Endothelial cell of umbilical vein (primary cell): ENCODE measurements at regions not wholly inside any gene's neighbourhood (a gene's known extent, or its start where the extent isn't known, plus 50 kb on each side); places are given as distances from the start of the nearest gene placed in this dataset.
A peak's percentile ranks its signal among the peaks of the same experiment; 100 is the strongest.

Source experiments
- BruUV-seq: library from RNA; stranded (reverse); fragments of 400-500 nt; replicated peaks from 2 replicates; lab custom pipeline; 2021; lab: Mats Ljungman, UMichigan
- CTCF ChIA-PET: fragments of 300-600, 350-600 bp; sonication (Branson Sonifier 250); formaldehyde crosslinking; loops from one replicate; lab custom pipeline; 2021; ENCODE audit warnings: antibody characterized with exemption, inconsistent platforms; lab: Charles Lee
- POLR2A ChIA-PET: fragments of 300-600, 350-600 bp; sonication (Branson Sonifier 250); formaldehyde crosslinking; loops from one replicate; lab custom pipeline; 2021; ENCODE audit warnings: antibody characterized with exemption, inconsistent platforms; lab: Charles Lee
- DNase-seq: peaks from one replicate; pipeline ENCODE4 v3.0.0-alpha.2; 2011; ENCODE audit warnings: low read depth, low spot score
- FAIRE-seq: peaks from 2 replicates; lab custom pipeline; 2011; peaks lifted over from hg19 to GRCh38; lab: Jason Lieb, UNC
- H2AFZ ChIP-seq: 2 replicates; pipeline ENCODE4 v1.6.0; 2012; ENCODE audit warnings: low read depth, low read length, control low read depth, inconsistent platforms
- H3K27ac ChIP-seq: 2 replicates; pipeline ENCODE4 v1.5.1; 2011; ENCODE audit warnings: low read depth, mild to moderate bottlenecking, control low read depth, low read length, moderate library complexity; ENCODE audit not compliant: insufficient read depth
- H3K27me3 ChIP-seq, 2 experiments: 2 replicates each; pipeline versions ENCODE4 v1.6.0 to v1.6.1; 2011; ENCODE audit warnings: low read length in 2 of 2, mixed read lengths in 1 of 2; ENCODE audit not compliant: control insufficient read depth in 2 of 2, insufficient read depth in 2 of 2
- H3K36me3 ChIP-seq, 2 experiments: 2 replicates in 1 of 2; 3 replicates in 1 of 2; pipeline ENCODE4 v1.5.1; 2011; ENCODE audit warnings: low read length in 2 of 2, mild to moderate bottlenecking in 1 of 2, moderate library complexity in 1 of 2; ENCODE audit not compliant: control insufficient read depth in 2 of 2, insufficient read depth in 2 of 2; ENCODE audit errors: extremely low read depth in 1 of 2
- H3K4me1 ChIP-seq: 3 replicates; pipeline ENCODE4 v1.5.1; 2011; ENCODE audit warnings: mild to moderate bottlenecking, low read length; ENCODE audit not compliant: control insufficient read depth, insufficient read depth; ENCODE audit errors: extremely low read depth
- H3K4me2 ChIP-seq: 2 replicates; pipeline ENCODE4 v1.6.1; 2011; ENCODE audit warnings: low read length, control low read depth, mixed read lengths; ENCODE audit not compliant: insufficient read depth
- H3K4me3 ChIP-seq, 3 experiments: fragments of 200-600 bp in 1 of 3; sonication (generic), shearing (Covaris generic) in 1 of 3; replicated peaks in 1 of 3; 2 replicates each; pipeline ENCODE4 v1.5.1; 2011 to 2016; ENCODE audit warnings: control low read depth in 3 of 3, low read length in 3 of 3, mild to moderate bottlenecking in 2 of 3, inconsistent platforms in 1 of 3, low read depth in 1 of 3, moderate library complexity in 1 of 3; ENCODE audit not compliant: insufficient read depth in 1 of 3
- H3K79me2 ChIP-seq: 2 replicates; pipeline ENCODE4 v1.6.0; 2012; ENCODE audit warnings: low read length, inconsistent platforms; ENCODE audit not compliant: control insufficient read depth, insufficient read depth
- H3K9ac ChIP-seq: replicated peaks from 2 replicates; pipeline ENCODE3; 2011; ENCODE audit warnings: low read length, control low read depth; ENCODE audit not compliant: insufficient read depth; ENCODE audit errors: extremely low read depth
- H3K9me1 ChIP-seq: replicated peaks from 3 replicates; pipeline ENCODE4 v1.6.0; 2011; ENCODE audit warnings: mild to moderate bottlenecking, low read length; ENCODE audit not compliant: control insufficient read depth, insufficient read depth; ENCODE audit errors: extremely low read depth
- H3K9me3 ChIP-seq: replicated peaks from 2 replicates; pipeline ENCODE4 v1.5.1; 2012; ENCODE audit warnings: low read length, inconsistent platforms; ENCODE audit not compliant: control insufficient read depth, insufficient read depth
- H4K20me1 ChIP-seq: replicated peaks from 2 replicates; pipeline ENCODE3; 2011; ENCODE audit warnings: mild to moderate bottlenecking, low read length; ENCODE audit not compliant: control insufficient read depth, insufficient read depth; ENCODE audit errors: extremely low read depth
- CTCF ChIP-seq, 2 donors: IDR thresholded peaks; 1 replicate in 1 of 2; 2 replicates in 1 of 2; pipeline ENCODE4 v1.5.1; 2011; ENCODE audit warnings: low read length in 2 of 2, mild to moderate bottlenecking in 2 of 2, moderate library complexity in 2 of 2, control low read depth in 1 of 2, inconsistent platforms in 1 of 2, low read depth in 1 of 2; ENCODE audit not compliant: insufficient read depth in 1 of 2; ENCODE audit errors: extremely low read depth in 1 of 2
- EZH2 ChIP-seq: IDR thresholded peaks from 2 replicates; pipeline ENCODE4 v1.6.1; 2012; ENCODE audit warnings: borderline replicate concordance, low read depth, mild to moderate bottlenecking, moderate library complexity, low read length, inconsistent platforms; ENCODE audit not compliant: severe bottlenecking
- FOS ChIP-seq: IDR thresholded peaks from 2 replicates; pipeline ENCODE4 v1.6.1; 2011; ENCODE audit warnings: mild to moderate bottlenecking, low read length, moderate library complexity, borderline replicate concordance; ENCODE audit not compliant: insufficient read depth
- GATA2 ChIP-seq: IDR thresholded peaks from 2 replicates; pipeline ENCODE4 v1.7.0; 2011; ENCODE audit warnings: low read depth, mild to moderate bottlenecking, moderate library complexity, mixed read lengths, low read length; ENCODE audit not compliant: insufficient read length, insufficient read depth
- JUN ChIP-seq: IDR thresholded peaks from 2 replicates; pipeline ENCODE4 v1.6.1; 2011; ENCODE audit warnings: borderline replicate concordance, low read depth; ENCODE audit not compliant: insufficient read length, insufficient read depth
- MYC ChIP-seq: IDR thresholded peaks from one replicate; pipeline ENCODE4 v1.6.1; 2011; ENCODE audit warnings: mild to moderate bottlenecking, low read depth, low read length
- POLR2A ChIP-seq: IDR thresholded peaks from 2 replicates; pipeline ENCODE4 v1.6.1; 2012; ENCODE audit warnings: low read depth, mild to moderate bottlenecking, control low read depth, low read length
- dilution Hi-C: fragments of 300-500 bp; cut with MboI; formaldehyde crosslinking; loops from one replicate; pipeline ENCODE4 v1.15.0; 2019; ENCODE audit warnings: low sequenced_read_pairs; ENCODE audit not compliant: extremely low pct_ligation_motif_present
- intact Hi-C: fragments of 100-400 bp; cut with micrococcal nuclease; formaldehyde crosslinking; loops from one replicate; pipeline ENCODE4 v1.10.0; 2022

- Histone ChIP-seq H4K20me1 (no peaks in the 10 kb centered on the region), H3K4me3 (no peak overlapping the region), H3K79me2 (no peaks in the 10 kb centered on the region), H3K4me1 (no peaks in the 10 kb centered on the region), H3K9me3 (no peaks in the 10 kb centered on the region), H3K27ac (no peak overlapping the region), H3K9me1 (no peaks in the 10 kb centered on the region), H3K4me2 (no peak overlapping the region), H2AFZ (no peak overlapping the region), H3K9ac (no peak overlapping the region), H3K27me3 (no peaks in the 10 kb centered on the region), H3K36me3 (no peaks in the 10 kb centered on the region)
- FAIRE-seq (no peak), DNase-seq (peak; percentile 23)
- dilution Hi-C loops (no loop called here), intact Hi-C loops (no loop called here)
- CTCF ChIA-PET = interaction anchor here (0.8 to 1.3 kb wide), 9 partner anchors 10 to 242 kb away, joined by 3 to 7 read pairs (median 3); partner anchors contain the start of gene CTTNBP2
- TF ChIP-seq JUN (no peak), POLR2A (no peak), FOS (no peak), GATA2 (no peak), EZH2 (no peak), CTCF (IDR thresholded peaks at IDR 0.05; ENCODE audit: extremely low read depth in 1 of 2, insufficient read depth in 1 of 2, low read depth in 1 of 2, low read length in 2 of 2) (peak; percentile 16 to 41), MYC (no peak)
- POLR2A ChIA-PET = no interaction called here
- BruUV-seq = no TSS peak
Observed at GRCh38 chr7:117993377-117994003, 120.2 kb upstream of the CTTNBP2 start.
